GM19397 (cell line): ENCODE measurements at regions not wholly inside any gene's neighbourhood (a gene's known extent, or its start where the extent isn't known, plus 50 kb on each side); places are given as distances from the start of the nearest gene placed in this dataset.
"Not testable (repeated sequence)": the region's sequence is repeated elsewhere in the genome, so short reads cannot be mapped to it uniquely, and the experiment has no call there.

ENCODE experiments used
- ATAC-seq: cut with Tn5 transposase; IDR thresholded peaks from one replicate; pipeline ENCODE4 v1.9.1; 2021; ENCODE audit warnings: mild to moderate bottlenecking, moderate library complexity; ENCODE audit not compliant: unreplicated experiment

GRCh38 chr15:54776410-54776809 is 420.3 kb downstream of the RSL24D1 start:
- no peak for ATAC-seq

DNA sequence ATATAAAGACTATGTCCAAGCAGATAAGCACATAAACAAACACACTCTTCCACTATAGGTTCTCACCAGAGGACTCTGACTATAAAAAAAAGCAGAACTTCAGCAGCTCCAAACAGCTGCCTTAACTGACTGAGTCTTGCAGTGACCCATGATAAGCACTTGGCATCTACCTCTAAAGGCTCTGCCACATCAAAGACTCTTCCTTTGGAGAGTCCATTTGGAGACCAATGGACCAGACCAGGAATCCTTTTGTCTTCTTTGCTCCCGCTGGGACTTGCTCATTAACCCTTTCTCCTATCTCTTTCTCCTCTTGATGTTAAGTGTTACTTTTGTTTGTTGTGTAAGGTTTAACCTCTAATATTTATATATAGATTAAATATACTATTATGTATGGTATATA is 424.1 kb downstream of the RSL24D1 start:
- ATAC-seq, result no peak

- not testable (repeated sequence) for ATAC-seq
Measured at GRCh38 chr15:54749461-54749860, 447.3 kb downstream of the RSL24D1 start.

DNA sequence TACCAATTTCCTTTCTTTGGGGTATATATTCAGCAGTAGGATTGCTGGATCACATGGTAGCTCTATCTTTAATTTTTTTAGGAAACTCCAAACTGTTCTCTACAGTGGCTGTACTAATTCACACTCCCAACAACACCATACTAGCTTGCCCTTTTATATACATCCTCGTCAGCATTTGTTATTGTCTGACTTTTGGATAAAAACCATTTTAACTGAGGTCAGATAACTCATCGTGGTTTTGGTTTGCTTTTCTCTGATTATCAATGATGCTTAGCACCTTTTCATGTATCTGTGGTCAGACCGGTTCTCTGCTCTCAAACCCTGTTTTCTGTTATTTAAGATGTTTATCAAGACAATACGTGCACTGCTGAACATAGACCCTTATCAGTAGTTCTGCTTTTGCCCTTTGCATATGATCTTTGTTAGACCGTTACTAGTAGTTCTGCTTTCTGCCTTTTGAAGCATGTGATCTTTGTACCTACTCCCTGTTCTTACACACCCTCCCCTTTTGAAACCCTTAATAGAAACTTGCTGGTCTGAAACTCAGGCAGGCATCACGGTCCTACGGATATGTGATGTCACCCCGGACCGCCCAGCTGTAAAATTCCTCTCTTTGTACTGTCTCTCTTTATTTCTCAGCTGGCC is 474.3 kb downstream of the RSL24D1 start:
- no peak for ATAC-seq

GRCh38 chr15:54719325-54719724 is 477.4 kb downstream of the RSL24D1 start:
- ATAC-seq, result no peak

- no peak for ATAC-seq
Measured at GRCh38 chr15:54707805-54708752, 488.7 kb downstream of the RSL24D1 start.

DNA sequence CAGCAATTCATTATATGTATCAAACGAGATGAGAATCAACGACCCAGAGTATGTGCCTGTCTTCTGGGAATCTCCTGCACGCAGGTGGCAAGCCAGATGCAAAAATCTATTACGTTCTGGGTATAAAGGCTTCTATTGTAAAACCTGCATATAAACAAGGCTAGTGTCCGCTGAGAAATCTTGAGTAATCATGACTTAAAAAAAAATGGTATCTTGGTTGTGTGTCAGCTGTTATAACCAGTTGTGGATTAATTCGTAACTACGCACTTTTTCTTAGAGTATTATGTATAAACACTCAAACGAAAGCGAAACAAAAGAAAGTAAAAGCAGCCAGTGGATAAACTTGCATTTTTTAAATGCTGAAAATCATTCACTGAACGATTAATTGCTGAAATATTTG is 509.1 kb downstream of the RSL24D1 start:
- no peak for ATAC-seq
